Esophagus squamous epithelium (tissue), 4 donors: ENCODE measurements at regions not wholly inside any gene's neighbourhood (a gene's known extent, or its start where the extent isn't known, plus 50 kb on each side); places are given as distances from the start of the nearest gene placed in this dataset.

Source experiments
- CTCF ChIP-seq, 6 experiments: fragments of 450-650 bp in 4 of 6; fragments of 200-600 bp in 2 of 6; sonication (generic) in 2 of 6; IDR thresholded peaks; one replicate each; pipeline ENCODE4 v1.5.1; 2016 to 2019; ENCODE audit warnings: antibody characterized with exemption in 6 of 6, mild to moderate bottlenecking in 4 of 6, moderate library complexity in 4 of 6
- POLR2A ChIP-seq, 4 donors: fragments of 450-650 bp; IDR thresholded peaks; one replicate each; pipeline ENCODE4 v1.6.1; 2017; ENCODE audit warnings: antibody characterized with exemption in 4 of 4, mild to moderate bottlenecking in 4 of 4, moderate library complexity in 3 of 4

GRCh38 chr1:191904991-191905390 is 253.3 kb upstream of the RGS18 start:
- TF ChIP-seq CTCF (IDR thresholded peaks at IDR 0.05) (no peak), POLR2A (IDR thresholded peaks at IDR 0.05) (no peak)
